Panc1 (cell line): ENCODE measurements at regions not wholly inside any gene's neighbourhood (a gene's known extent, or its start where the extent isn't known, plus 50 kb on each side); places are given as distances from the start of the nearest gene placed in this dataset.

Experiments used
- ATAC-seq: fragments of 200-7000 bp; cut with Tn5 transposase; 2 replicates; pipeline ENCODE4 v1.9.1; 2020; ENCODE audit warnings: mild to moderate bottlenecking, moderate library complexity
- BruUV-seq: library from RNA; stranded (reverse); fragments of 400-500 nt; replicated peaks from 2 replicates; lab custom pipeline; 2021; lab: Mats Ljungman, UMichigan
- CTCF ChIA-PET: fragments of 300-600 bp; sonication (Branson Sonifier 250); formaldehyde crosslinking; loops from one replicate; lab custom pipeline; 2022; ENCODE audit warnings: antibody characterized with exemption; lab: Charles Lee
- POLR2A ChIA-PET: fragments of 300-600 bp; sonication (Branson Sonifier 250); formaldehyde crosslinking; loops from one replicate; lab custom pipeline; 2022; ENCODE audit warnings: antibody characterized with exemption; lab: Charles Lee
- DNase-seq: peaks from one replicate; pipeline ENCODE4 v3.0.0-alpha.2; 2010; ENCODE audit warnings: low read depth, low spot score
- H3K27ac ChIP-seq: 2 replicates; pipeline ENCODE4 v1.5.1; 2011; ENCODE audit warnings: mild to moderate bottlenecking, low read length, inconsistent platforms
- H3K27me3 ChIP-seq: fragments of 200-500 bp; sonication (Bioruptor generic); 2 replicates; pipeline ENCODE4 v1.6.0; 2014; ENCODE audit warnings: low read length, inconsistent platforms; ENCODE audit not compliant: control insufficient read depth, insufficient read depth
- H3K36me3 ChIP-seq: fragments of 200-500 bp; sonication (Bioruptor generic); 2 replicates; pipeline ENCODE4 v1.5.1; 2014; ENCODE audit warnings: inconsistent platforms, mild to moderate bottlenecking, low read length, moderate library complexity; ENCODE audit not compliant: control insufficient read depth, insufficient read depth
- H3K4me1 ChIP-seq: 2 replicates; pipeline ENCODE4 v1.5.1; 2011; ENCODE audit warnings: inconsistent platforms, mild to moderate bottlenecking, low read length, moderate library complexity; ENCODE audit not compliant: control insufficient read depth, insufficient read depth
- H3K4me3 ChIP-seq, 2 experiments: 2 replicates each; pipeline ENCODE4 v1.5.1; 2011 to 2012; ENCODE audit warnings: low read depth in 2 of 2, low read length in 2 of 2, mild to moderate bottlenecking in 2 of 2, inconsistent platforms in 1 of 2, moderate library complexity in 1 of 2
- H3K9me3 ChIP-seq: fragments of 200-500 bp; sonication (Bioruptor generic); 2 replicates; pipeline ENCODE4 v1.5.1; 2014; ENCODE audit warnings: low read depth, mild to moderate bottlenecking, inconsistent platforms, low read length, moderate library complexity; ENCODE audit not compliant: control insufficient read depth, insufficient read depth
- POLR2AphosphoS5 ChIP-seq: IDR thresholded peaks from 2 replicates; pipeline ENCODE4 v1.6.1; 2012; ENCODE audit warnings: mild to moderate bottlenecking, low read depth, low read length, moderate library complexity
- REST ChIP-seq, 2 experiments: IDR thresholded peaks; 2 replicates each; pipeline ENCODE4 v1.6.1; 2011 to 2012; ENCODE audit warnings: low read depth in 2 of 2, control low read depth in 1 of 2, low read length in 1 of 2, mild to moderate bottlenecking in 1 of 2, moderate library complexity in 1 of 2; ENCODE audit not compliant: insufficient read depth in 1 of 2
- SIN3A ChIP-seq: IDR thresholded peaks from 2 replicates; pipeline ENCODE4 v1.6.1; 2012; ENCODE audit warnings: low read depth, mild to moderate bottlenecking, low read length, moderate library complexity, borderline replicate concordance; ENCODE audit not compliant: insufficient read depth
- TCF7L2 ChIP-seq: IDR thresholded peaks from 2 replicates; pipeline ENCODE4 v1.6.1; 2011; ENCODE audit warnings: mild to moderate bottlenecking, low read depth, low read length, inconsistent platforms
- in situ Hi-C: cut with HindIII; loops from 2 replicates; pipeline ENCODE4 v1.10.0; 2016; ENCODE audit warnings: low sequenced_read_pairs, low pct_unique_long_range_greater_than_20kb
- intact Hi-C: fragments of 100-400 bp; cut with micrococcal nuclease; formaldehyde crosslinking; loops from one replicate; pipeline ENCODE4 v1.10.0; 2022; ENCODE audit not compliant: unreplicated experiment
- TF ChIP-seq, protein P1 (sequence below): fragments of 450-650 bp; IDR thresholded peaks from 2 replicates; pipeline ENCODE4 v1.5.1; 2017; ENCODE audit warnings: mild to moderate bottlenecking

DNA sequence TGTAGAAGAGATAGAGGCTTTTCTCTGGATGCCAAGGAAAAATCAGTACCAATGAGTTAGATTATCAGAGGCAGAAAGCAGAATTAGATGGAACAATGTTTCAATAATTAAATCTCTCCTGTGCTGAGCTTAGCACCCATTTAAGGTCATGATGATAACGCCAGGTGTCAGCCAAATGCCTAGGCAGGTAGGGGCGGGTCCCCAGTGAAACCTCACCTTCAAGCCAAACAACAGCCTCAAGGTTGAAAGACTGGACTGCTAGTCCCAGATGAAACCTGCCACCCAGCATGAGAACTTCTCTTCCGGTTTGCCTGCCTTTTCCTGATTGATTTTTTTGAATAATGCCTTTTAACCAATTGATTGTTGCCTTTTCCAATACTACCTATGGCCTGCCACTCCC, 363.0 kb downstream of the PLOD2 start:
- intact Hi-C loops = no loop called here
- ATAC-seq (no peak), DNase-seq (no peak)
- CTCF ChIA-PET = no interaction called here
- Histone ChIP-seq H3K9me3 (no peaks in the 10 kb centered on the region), H3K4me3 (no peak overlapping the region), H3K4me1 (no peaks in the 10 kb centered on the region), H3K27me3 (no peaks in the 10 kb centered on the region), H3K36me3 (no peaks in the 10 kb centered on the region), H3K27ac (no peak overlapping the region)
- in situ Hi-C loops = no loop called here
- no peak for TF ChIP-seq SIN3A
- TF ChIP-seq, protein P1, sequence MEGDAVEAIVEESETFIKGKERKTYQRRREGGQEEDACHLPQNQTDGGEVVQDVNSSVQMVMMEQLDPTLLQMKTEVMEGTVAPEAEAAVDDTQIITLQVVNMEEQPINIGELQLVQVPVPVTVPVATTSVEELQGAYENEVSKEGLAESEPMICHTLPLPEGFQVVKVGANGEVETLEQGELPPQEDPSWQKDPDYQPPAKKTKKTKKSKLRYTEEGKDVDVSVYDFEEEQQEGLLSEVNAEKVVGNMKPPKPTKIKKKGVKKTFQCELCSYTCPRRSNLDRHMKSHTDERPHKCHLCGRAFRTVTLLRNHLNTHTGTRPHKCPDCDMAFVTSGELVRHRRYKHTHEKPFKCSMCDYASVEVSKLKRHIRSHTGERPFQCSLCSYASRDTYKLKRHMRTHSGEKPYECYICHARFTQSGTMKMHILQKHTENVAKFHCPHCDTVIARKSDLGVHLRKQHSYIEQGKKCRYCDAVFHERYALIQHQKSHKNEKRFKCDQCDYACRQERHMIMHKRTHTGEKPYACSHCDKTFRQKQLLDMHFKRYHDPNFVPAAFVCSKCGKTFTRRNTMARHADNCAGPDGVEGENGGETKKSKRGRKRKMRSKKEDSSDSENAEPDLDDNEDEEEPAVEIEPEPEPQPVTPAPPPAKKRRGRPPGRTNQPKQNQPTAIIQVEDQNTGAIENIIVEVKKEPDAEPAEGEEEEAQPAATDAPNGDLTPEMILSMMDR = no peak
- TF ChIP-seq POLR2AphosphoS5 = no peak
- no peak for TF ChIP-seq TCF7L2
- TF ChIP-seq REST (IDR thresholded peaks at IDR 0.05; ENCODE audit: insufficient read depth in 1 of 2, low read depth in 2 of 2, low read length in 1 of 2) = no peak
- POLR2A ChIA-PET = no interaction called here
- no TSS peak for BruUV-seq

DNA sequence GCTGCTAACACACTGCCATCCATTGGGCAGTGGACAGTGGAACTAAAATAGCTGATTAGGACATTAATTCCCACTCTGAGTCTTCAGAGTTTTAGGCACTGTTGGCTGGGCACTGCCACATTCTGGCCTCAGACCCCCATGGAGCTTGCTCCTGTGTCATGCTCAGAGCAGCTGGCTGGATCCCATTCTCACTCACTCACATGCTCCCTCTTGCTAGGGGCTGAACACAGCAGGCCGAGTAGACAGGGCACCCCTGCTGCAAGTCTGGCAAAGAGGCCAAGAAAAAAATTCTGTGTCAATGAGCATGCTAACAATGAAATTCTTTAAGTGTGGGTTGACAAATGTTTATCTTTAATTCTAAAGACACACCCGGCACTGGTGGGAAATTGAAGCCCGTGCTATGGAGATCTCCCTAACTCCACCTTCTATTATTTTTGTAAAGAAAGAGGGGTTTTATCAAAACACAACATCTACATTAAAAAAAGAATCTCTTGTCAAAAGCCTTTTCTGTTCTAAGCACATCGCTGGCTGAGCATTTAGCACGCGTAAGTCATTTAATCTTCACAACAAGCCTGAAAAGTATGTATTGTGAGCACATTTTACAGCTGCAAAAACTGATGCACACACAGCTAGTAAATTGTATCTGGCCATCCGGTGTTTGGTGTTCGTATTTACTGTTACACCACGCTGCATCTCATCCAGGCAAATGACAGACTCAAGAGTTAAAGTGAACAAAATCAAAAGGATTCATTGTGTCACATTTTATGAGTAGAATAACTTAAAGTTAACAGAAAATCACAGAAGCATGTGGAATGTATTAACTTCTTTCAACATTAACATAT, 362.1 kb downstream of the PLOD2 start:
- in situ Hi-C loops = no loop called here
- Histone ChIP-seq H3K4me1 (no peaks in the 10 kb centered on the region), H3K27ac (no peak overlapping the region), H3K4me3 (no peak overlapping the region), H3K27me3 (no peaks in the 10 kb centered on the region), H3K36me3 (no peaks in the 10 kb centered on the region), H3K9me3 (no peaks in the 10 kb centered on the region)
- CTCF ChIA-PET = no interaction called here
- TF ChIP-seq, protein P1 = no peak
- TF ChIP-seq TCF7L2 (no peak), POLR2AphosphoS5 (no peak), REST (IDR thresholded peaks at IDR 0.05; ENCODE audit: insufficient read depth in 1 of 2, low read depth in 2 of 2, low read length in 1 of 2) (no peak), SIN3A (no peak)
- intact Hi-C loops = no loop called here
- no peak for ATAC-seq
- no peak for DNase-seq
- no TSS peak for BruUV-seq
- POLR2A ChIA-PET = interaction anchor here (0.6 kb wide), 1 partner anchor 40 kb away, joined by 3 read pairs; no protein-coding TSS in a partner anchor
